GM18505 (cell line): ENCODE measurements at regions not wholly inside any gene's neighbourhood (a gene's known extent, or its start where the extent isn't known, plus 50 kb on each side); places are given as distances from the start of the nearest gene placed in this dataset.
A peak's percentile ranks its signal among the peaks of the same experiment; 100 is the strongest.

ENCODE experiments used
- ATAC-seq: cut with Tn5 transposase; IDR thresholded peaks from one replicate; pipeline ENCODE4 v1.9.1; 2021; ENCODE audit not compliant: unreplicated experiment
- POLR2A ChIP-seq: IDR thresholded peaks from 4 replicates; pipeline ENCODE4 v1.6.1; 2011; ENCODE audit warnings: borderline replicate concordance; ENCODE audit not compliant: insufficient read depth, insufficient read length; ENCODE audit errors: extremely low read depth

- TF ChIP-seq POLR2A = no peak
- no peak for ATAC-seq
Observed at GRCh38 chr7:116310141-116310540, 99.8 kb downstream of the TES start.

- no peak for TF ChIP-seq POLR2A
- ATAC-seq = no peak
Observed at GRCh38 chr7:116311259-116311658, 100.9 kb downstream of the TES start.

DNA sequence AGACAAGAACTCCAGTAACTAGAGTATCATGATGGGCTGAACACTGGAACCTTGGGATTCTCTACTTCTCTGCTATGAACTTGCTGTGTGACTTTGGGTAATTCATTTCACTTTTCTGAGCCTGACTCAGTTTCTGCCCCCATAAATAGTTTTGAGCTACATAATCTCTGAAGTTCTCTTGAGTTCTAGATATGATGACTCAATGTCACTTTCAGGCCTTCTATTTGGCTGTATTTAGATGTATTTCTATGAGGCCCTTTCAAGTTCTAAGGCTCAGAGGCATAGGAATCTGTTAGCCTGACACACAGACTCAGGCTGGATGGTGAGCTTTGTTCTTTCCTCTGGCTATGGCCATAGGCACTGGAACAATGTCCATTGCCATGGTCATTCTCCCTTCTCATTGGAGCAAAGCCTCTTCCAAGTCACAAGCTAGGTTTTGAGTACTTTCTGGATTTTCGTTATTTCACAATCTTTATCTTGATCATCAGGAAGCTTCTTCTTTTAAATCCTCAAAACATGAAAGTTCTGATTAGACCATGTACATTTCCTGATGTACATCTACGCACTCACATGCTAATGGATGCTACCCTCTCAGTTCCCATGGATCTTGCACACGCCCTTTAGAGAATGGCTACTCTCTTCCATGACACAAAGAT, 101.6 kb downstream of the TES start:
- ATAC-seq = no peak
- no peak for TF ChIP-seq POLR2A

- no peak for ATAC-seq
- TF ChIP-seq POLR2A = no peak
Observed at GRCh38 chr7:116315293-116315692, 105.0 kb downstream of the TES start.

DNA sequence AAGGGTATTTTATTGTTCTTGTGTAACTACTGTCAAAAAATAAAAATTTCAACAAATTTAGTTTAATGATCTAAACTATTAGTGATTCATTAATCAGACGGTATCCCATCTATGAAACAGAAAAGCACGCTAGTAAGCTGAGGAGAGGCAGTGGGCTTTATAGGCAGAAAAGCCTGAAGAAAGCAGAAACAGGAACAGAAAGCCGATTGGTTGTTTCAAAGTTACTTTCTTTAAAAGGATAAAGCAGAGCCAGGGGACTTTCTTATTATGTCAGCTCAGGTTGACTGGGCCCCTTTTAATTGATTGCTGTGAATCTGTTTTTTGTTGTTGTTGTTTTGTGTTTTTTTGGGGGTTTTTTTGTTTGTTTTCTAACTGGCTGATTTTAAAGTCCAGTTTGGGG, 105.5 kb downstream of the TES start:
- no peak for ATAC-seq
- TF ChIP-seq POLR2A = no peak

- no peak for TF ChIP-seq POLR2A
- peak; percentile 91 for ATAC-seq
Observed at GRCh38 chr7:116316838-116317628, 106.7 kb downstream of the TES start.

DNA sequence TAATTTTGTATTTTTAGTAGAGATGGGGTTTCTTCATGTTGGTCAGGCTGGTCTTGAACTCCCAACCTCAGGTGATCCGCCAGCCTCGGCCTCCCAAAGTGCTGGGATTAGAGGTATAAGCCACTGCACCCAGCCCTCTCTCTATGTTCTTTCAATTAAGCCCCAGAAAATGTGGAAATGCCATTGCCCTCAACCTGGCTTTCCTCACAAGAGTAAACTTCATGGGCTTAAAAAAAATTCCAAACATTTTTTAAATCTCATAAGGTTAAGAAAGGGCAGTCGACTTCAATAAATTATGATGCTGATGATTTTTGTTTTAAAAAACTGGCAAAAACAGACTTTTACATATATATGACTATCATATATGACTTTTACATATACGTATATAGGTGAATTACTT, 107.6 kb downstream of the TES start:
- ATAC-seq = no peak
- TF ChIP-seq POLR2A = no peak

DNA sequence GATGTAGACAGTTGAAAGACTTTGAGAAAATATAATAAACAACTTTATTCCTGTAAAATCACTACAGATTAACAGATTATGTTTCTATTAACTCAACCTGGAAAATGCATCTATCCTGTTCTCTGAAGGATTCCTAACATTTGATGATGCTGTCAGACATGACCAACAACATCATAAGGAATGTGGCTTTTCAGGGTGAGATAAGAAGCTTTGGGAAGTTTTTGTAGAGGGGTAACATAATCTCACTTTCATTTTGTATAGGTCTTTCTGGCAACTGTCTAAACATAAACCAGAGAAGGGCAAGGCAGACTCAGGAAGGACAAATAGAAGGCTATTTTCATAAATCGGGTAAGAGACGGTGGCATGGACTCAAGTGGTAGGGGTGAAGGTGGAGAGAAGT, 112.2 kb downstream of the TES start:
- TF ChIP-seq POLR2A = no peak
- ATAC-seq = no peak

DNA sequence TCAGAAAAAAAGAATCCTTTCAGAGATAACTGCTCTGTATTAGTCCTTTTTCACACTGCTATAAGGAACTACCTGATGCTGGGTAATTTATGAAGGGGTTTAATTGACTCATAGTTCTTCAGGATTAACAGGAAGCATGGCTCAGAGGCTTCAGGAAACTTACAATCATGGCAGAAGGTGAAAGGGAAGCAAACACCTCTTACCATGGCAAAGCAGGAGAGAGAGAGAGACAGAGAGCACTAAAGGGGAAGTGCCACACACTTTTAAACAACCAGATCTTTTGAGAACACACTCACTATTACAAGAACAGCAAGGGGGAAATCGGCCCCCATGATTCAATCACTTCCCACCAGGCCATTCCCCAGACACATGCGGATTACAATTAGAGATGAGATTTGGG, 114.2 kb downstream of the TES start:
- TF ChIP-seq POLR2A = no peak

GRCh38 chr7:116325517-116325916, 115.2 kb downstream of the TES start:
- no peak for ATAC-seq
- TF ChIP-seq POLR2A = no peak

More for the DNA sequence above, 114.2 kb downstream of the TES start:
- no peak for ATAC-seq

GRCh38 chr7:116327135-116327534, 116.8 kb downstream of the TES start:
- no peak for ATAC-seq
- TF ChIP-seq POLR2A = no peak

- no peak for ATAC-seq
- no peak for TF ChIP-seq POLR2A
Observed at GRCh38 chr7:116327752-116328151, 117.4 kb downstream of the TES start.

GRCh38 chr7:116328161-116328560, 117.8 kb downstream of the TES start:
- ATAC-seq = no peak
- no peak for TF ChIP-seq POLR2A
